ENCODE measurements at regions not wholly inside any gene's neighbourhood (a gene's known extent, or its start where the extent isn't known, plus 50 kb on each side); places are given as distances from the start of the nearest gene placed in this dataset.

- Histone ChIP-seq H3K23ac (ENCODE audit: insufficient read length, low read depth, low read length) (no peak overlapping the region), H2BK12ac (ENCODE audit: insufficient read length, low read depth, low read length) (no peak overlapping the region), H3K18ac (ENCODE audit: insufficient read length, low read depth, low read length) (no peak overlapping the region), H3K9ac (ENCODE audit: extremely low read depth, insufficient read length, low read length) (no peak overlapping the region), H3K56ac (ENCODE audit: insufficient read length, low read depth, low read length) (no peak overlapping the region), H3K9me3 (ENCODE audit: control insufficient read depth, low read depth, low read length) (no peaks in the 10 kb centered on the region), H2AK5ac (ENCODE audit: insufficient read length, low read length) (no peak overlapping the region), H2BK5ac (ENCODE audit: insufficient read length, low read length) (no peak overlapping the region), H2BK15ac (ENCODE audit: low read depth, low read length) (no peak overlapping the region), H3K14ac (ENCODE audit: insufficient read depth, low read length) (no peak overlapping the region), H3K27ac (ENCODE audit: insufficient read length, low read depth, low read length) (no peak overlapping the region), H3K79me1 (ENCODE audit: insufficient read depth, low read depth, low read length, poor library complexity, severe bottlenecking) (no peaks in the 10 kb centered on the region), H3T11ph (ENCODE audit: low read length) (no peak overlapping the region), H3K79me2 (ENCODE audit: insufficient read depth, low read length) (no peaks in the 10 kb centered on the region), H2BK20ac (ENCODE audit: low read depth, low read length, poor library complexity, severe bottlenecking) (no peak overlapping the region), H3K4me2 (ENCODE audit: insufficient read depth, insufficient read length, low read length) (no peak overlapping the region), H4K20me1 (ENCODE audit: control insufficient read depth, insufficient read depth, insufficient read length) (no peaks in the 10 kb centered on the region), H2BK120ac (ENCODE audit: low read depth, low read length, poor library complexity, severe bottlenecking) (no peak overlapping the region), H3K4ac (ENCODE audit: low read depth, low read length) (no peak overlapping the region), H3K23me2 (ENCODE audit: insufficient read length, low read depth, low read length, poor library complexity, severe bottlenecking) (no peaks in the 10 kb centered on the region), H3K4me1 (ENCODE audit: insufficient read depth, low read length) (no peaks in the 10 kb centered on the region), H4K5ac (ENCODE audit: insufficient read length, low read depth, low read length) (no peak overlapping the region), H4K8ac (replicated peaks; ENCODE audit: insufficient read length, low read depth, low read length) (no peak overlapping the region), H4K91ac (ENCODE audit: insufficient read length, low read depth, low read length) (no peak overlapping the region), H3K27me3 (ENCODE audit: insufficient read depth, low read length) (no peaks in the 10 kb centered on the region), H2AFZ (ENCODE audit: low read length) (no peak overlapping the region)
- no peaks in the 10 kb centered on the region for H3K27me3 Mint-ChIP-seq (ENCODE audit: low read depth)
- no peak for TF ChIP-seq CTCF (conservative IDR thresholded peaks at IDR 0.05)
- WGBS (ENCODE audit: extremely low coverage, insufficient read length, low lambda C conversion rate) = no CpG with 5 or more reads among the region's 12 CpGs
- H3K27ac Mint-ChIP-seq = no peak overlapping the region; a peak in 1 of 7 replicates
- H3K9me3 Mint-ChIP-seq = no peaks in the 10 kb centered on the region
- no peak for DNase-seq
- H3K36me3 Mint-ChIP-seq (ENCODE audit: insufficient read depth in 1 of 3, low read depth in 3 of 3) = no peaks in the 10 kb centered on the region
- peaks cover 9 to 10% of the 10 kb centered on the region in 2 experiments for H3K4me1 Mint-ChIP-seq
- H3K4me3 Mint-ChIP-seq = no peak overlapping the region
Measured at GRCh38 chr6:84912472-84913322, 148.3 kb upstream of the TBX18 start.

Data from H9 (cell line).